HG02870 (cell line): ENCODE measurements at regions not wholly inside any gene's neighbourhood (a gene's known extent, or its start where the extent isn't known, plus 50 kb on each side); places are given as distances from the start of the nearest gene placed in this dataset.

Experiments used
- ATAC-seq: cut with Tn5 transposase; IDR thresholded peaks from one replicate; pipeline ENCODE4 v1.9.1; 2021; ENCODE audit warnings: mild to moderate bottlenecking, moderate library complexity; ENCODE audit not compliant: unreplicated experiment

GRCh38 chr6:165960695-165961094, 207.0 kb downstream of the TBXT start:
- no peak for ATAC-seq

- ATAC-seq: no peak
Observed at GRCh38 chr6:165959627-165960026, 208.0 kb downstream of the TBXT start.

- no peak for ATAC-seq
Observed at GRCh38 chr6:165956874-165957273, 210.8 kb downstream of the TBXT start.

GRCh38 chr6:165952514-165952913, 215.1 kb downstream of the TBXT start:
- ATAC-seq: no peak

- ATAC-seq: no peak
Observed at GRCh38 chr6:165950316-165950715, 217.3 kb downstream of the TBXT start.

GRCh38 chr6:165949324-165949723, 218.3 kb downstream of the TBXT start:
- no peak for ATAC-seq

GRCh38 chr6:165944002-165944466, 223.6 kb downstream of the TBXT start:
- no peak for ATAC-seq

GRCh38 chr6:165941786-165942185, 225.9 kb downstream of the TBXT start:
- ATAC-seq: no peak

GRCh38 chr6:165941249-165941775, 226.3 kb downstream of the TBXT start:
- ATAC-seq: no peak

GRCh38 chr6:165940366-165940765, 227.3 kb downstream of the TBXT start:
- no peak for ATAC-seq

- no peak for ATAC-seq
Observed at GRCh38 chr6:165939601-165940290, 227.9 kb downstream of the TBXT start.

- ATAC-seq: no peak
Observed at GRCh38 chr6:165939047-165939446, 228.6 kb downstream of the TBXT start.

- ATAC-seq: no peak
Observed at GRCh38 chr6:165937564-165938358, 229.9 kb downstream of the TBXT start.

- ATAC-seq: no peak
Observed at GRCh38 chr6:165936660-165937059, 231.0 kb downstream of the TBXT start.

GRCh38 chr6:165936096-165936495, 231.6 kb downstream of the TBXT start:
- no peak for ATAC-seq

GRCh38 chr6:165931675-165932074, 236.0 kb downstream of the TBXT start:
- ATAC-seq: no peak

GRCh38 chr6:165930668-165931214, 236.9 kb downstream of the TBXT start:
- no peak for ATAC-seq

- no peak for ATAC-seq
Observed at GRCh38 chr6:165929607-165930006, 238.0 kb downstream of the TBXT start.

- ATAC-seq: no peak
Observed at GRCh38 chr6:165926378-165926777, 241.3 kb downstream of the TBXT start.

GRCh38 chr6:165925474-165926156, 242.0 kb downstream of the TBXT start:
- ATAC-seq: no peak

GRCh38 chr6:165922309-165922794, 245.3 kb downstream of the TBXT start:
- no peak for ATAC-seq
